Heart left ventricle (tissue), 13 donors: ENCODE measurements at regions not wholly inside any gene's neighbourhood (a gene's known extent, or its start where the extent isn't known, plus 50 kb on each side); places are given as distances from the start of the nearest gene placed in this dataset.
"Not testable (repeated sequence)": the region's sequence is repeated elsewhere in the genome, so short reads cannot be mapped to it uniquely, and the experiment has no call there.

Experiments used
- POLR2A ChIP-seq, 2 donors: fragments of 450-650 bp; IDR thresholded peaks; one replicate each; pipeline ENCODE4 v1.6.1; 2017; ENCODE audit warnings: antibody characterized with exemption in 2 of 2, mild to moderate bottlenecking in 2 of 2, moderate library complexity in 2 of 2
- TF ChIP-seq, protein P1 (sequence below), 12 donors: fragments of 200-600 bp; sonication (generic) in 4 of 12; IDR thresholded peaks; one replicate each; pipeline versions ENCODE4 v1.5.0 to v1.8.0; 2018 to 2022; ENCODE audit warnings: antibody characterized with exemption in 12 of 12, mild to moderate bottlenecking in 5 of 12
- donor health status: ischemic (EF 13 %, LVEDD 7.1; RV severe dilation, severe dysfunction).
- donor health status: DM: no; HTN: yes; CAD: no.
- donor health status: DM: no; HTN: no; CAD: no.
- donor health status: ischemic (EF 25% LVEDD 6.9; RV normal size, moderate dysfunction).
- donor health status: ischemic (EF 25% LVEDD 5.7; RV mildly dilated, moderate dysfunction).
- donor health status: ischemic (EF 35%, LVEDD 5.7; RV mildly dilated, moderate dysfunction).
- donor health status: nonischemic (EF 11% LVEDD 7.7; RV severe dilation, severe dysfunction).
- donor health status: DM: yes; HTN: yes; CAD: no.
- donor health status: PGD.
- donor health status: ischemic (EF 29% LVEDD 5.4; RV normal size, mild dysfunction).
- donor health status: nonischemic (EF 23%, LVEDD 6.1; RV moderate dilation, normal function).

GRCh38 chr5:177934233-177934632 is 61.8 kb downstream of the PROP1 start:
- not testable (repeated sequence) for TF ChIP-seq POLR2A (IDR thresholded peaks at IDR 0.05)
- TF ChIP-seq, protein P1, sequence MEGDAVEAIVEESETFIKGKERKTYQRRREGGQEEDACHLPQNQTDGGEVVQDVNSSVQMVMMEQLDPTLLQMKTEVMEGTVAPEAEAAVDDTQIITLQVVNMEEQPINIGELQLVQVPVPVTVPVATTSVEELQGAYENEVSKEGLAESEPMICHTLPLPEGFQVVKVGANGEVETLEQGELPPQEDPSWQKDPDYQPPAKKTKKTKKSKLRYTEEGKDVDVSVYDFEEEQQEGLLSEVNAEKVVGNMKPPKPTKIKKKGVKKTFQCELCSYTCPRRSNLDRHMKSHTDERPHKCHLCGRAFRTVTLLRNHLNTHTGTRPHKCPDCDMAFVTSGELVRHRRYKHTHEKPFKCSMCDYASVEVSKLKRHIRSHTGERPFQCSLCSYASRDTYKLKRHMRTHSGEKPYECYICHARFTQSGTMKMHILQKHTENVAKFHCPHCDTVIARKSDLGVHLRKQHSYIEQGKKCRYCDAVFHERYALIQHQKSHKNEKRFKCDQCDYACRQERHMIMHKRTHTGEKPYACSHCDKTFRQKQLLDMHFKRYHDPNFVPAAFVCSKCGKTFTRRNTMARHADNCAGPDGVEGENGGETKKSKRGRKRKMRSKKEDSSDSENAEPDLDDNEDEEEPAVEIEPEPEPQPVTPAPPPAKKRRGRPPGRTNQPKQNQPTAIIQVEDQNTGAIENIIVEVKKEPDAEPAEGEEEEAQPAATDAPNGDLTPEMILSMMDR (IDR thresholded peaks at IDR 0.05) = not testable (repeated sequence)
